ENCODE measurements at regions not wholly inside any gene's neighbourhood (a gene's known extent, or its start where the extent isn't known, plus 50 kb on each side); places are given as distances from the start of the nearest gene placed in this dataset.

DNA sequence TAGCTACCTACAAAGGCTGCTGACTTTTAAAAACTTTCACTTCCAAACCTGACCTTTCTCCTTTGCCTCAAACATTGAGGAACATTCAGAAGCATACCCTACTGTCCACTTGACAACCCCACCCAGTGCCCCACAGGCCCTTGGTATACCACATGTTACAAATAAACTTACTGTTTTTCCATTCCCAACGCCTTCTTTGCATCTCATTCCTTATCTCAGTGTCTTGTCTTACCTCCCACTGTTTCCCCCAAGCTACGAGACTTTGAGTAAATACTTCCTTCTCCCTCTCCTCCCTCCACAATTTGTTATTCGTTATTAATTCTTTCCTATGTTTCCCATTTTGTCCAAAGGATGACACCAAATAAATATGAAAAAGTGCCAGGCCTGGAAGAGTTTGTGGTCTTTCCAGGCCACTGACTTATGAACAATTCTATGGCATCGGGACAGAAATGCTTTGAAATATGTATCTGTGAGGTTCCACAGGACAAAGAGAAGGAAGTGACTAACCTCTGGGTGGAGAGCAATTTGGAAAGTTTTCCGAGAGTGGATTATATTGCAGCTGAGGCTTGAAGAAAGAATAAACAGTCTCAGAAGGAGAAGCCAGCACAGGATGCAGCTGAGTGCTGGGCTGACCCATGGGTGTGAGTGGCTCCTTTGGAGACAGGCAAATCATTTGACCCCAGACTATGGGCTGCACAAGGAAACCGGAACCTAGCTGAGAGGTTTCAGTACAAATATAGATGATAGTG, 409.0 kb downstream of the LPIN1 start:
- TF ChIP-seq CTCF (conservative IDR thresholded peaks at IDR 0.05): no peak
- H3K4me3 Mint-ChIP-seq: no peak overlapping the region
- Histone ChIP-seq H3K9ac (ENCODE audit: extremely low read depth, low read length, poor library complexity, severe bottlenecking) (no peak overlapping the region), H3K27ac (ENCODE audit: low read depth, low read length) (no peak overlapping the region), H3K9me3 (ENCODE audit: control insufficient read depth, low read length) (no peaks in the 10 kb centered on the region), H3K27me3 (ENCODE audit: control insufficient read depth, insufficient read depth, low read length, poor library complexity, severe bottlenecking) (no peaks in the 10 kb centered on the region), H3K4me1 (ENCODE audit: control insufficient read depth, insufficient read depth, low read length) (peaks cover 11% of the 10 kb centered on the region), H3K36me3 (ENCODE audit: control insufficient read depth, insufficient read depth, low read length) (no peaks in the 10 kb centered on the region), H3K4me3 (ENCODE audit: low read length) (peak overlapping the region; percentile 25)
- H3K4me1 Mint-ChIP-seq: peaks cover 21% of the 10 kb centered on the region
- WGBS, 2 experiments (ENCODE audit: insufficient coverage in 1 of 2, insufficient read length in 1 of 2): 66 to 76% methylated on average over 4 to 6 of the region's 6 CpGs
- no peak for DNase-seq
- H3K36me3 Mint-ChIP-seq (ENCODE audit: low read depth): no peaks in the 10 kb centered on the region
- no peak overlapping the region for H3K27ac Mint-ChIP-seq
- H3K9me3 Mint-ChIP-seq: no peaks in the 10 kb centered on the region
- no peaks in the 10 kb centered on the region for H3K27me3 Mint-ChIP-seq (ENCODE audit: insufficient read depth)

- Histone ChIP-seq H3K9ac (ENCODE audit: extremely low read depth, low read length, poor library complexity, severe bottlenecking) (no peak overlapping the region), H3K36me3 (ENCODE audit: control insufficient read depth, insufficient read depth, low read length) (no peaks in the 10 kb centered on the region), H3K27me3 (ENCODE audit: control insufficient read depth, insufficient read depth, low read length, poor library complexity, severe bottlenecking) (no peaks in the 10 kb centered on the region), H3K9me3 (ENCODE audit: control insufficient read depth, low read length) (no peaks in the 10 kb centered on the region), H3K4me1 (ENCODE audit: control insufficient read depth, insufficient read depth, low read length) (peaks cover 11% of the 10 kb centered on the region), H3K27ac (ENCODE audit: low read depth, low read length) (no peak overlapping the region), H3K4me3 (ENCODE audit: low read length) (no peak overlapping the region)
- Mint-ChIP-seq H3K9me3 (no peaks in the 10 kb centered on the region), H3K36me3 (ENCODE audit: low read depth) (no peaks in the 10 kb centered on the region), H3K4me1 (peaks cover 27% of the 10 kb centered on the region), H3K27me3 (ENCODE audit: insufficient read depth) (no peaks in the 10 kb centered on the region), H3K4me3 (no peak overlapping the region), H3K27ac (no peak overlapping the region)
- DNase-seq: no peak
- 81 to 95% methylated on average over 2 to 4 of the region's 4 CpGs for WGBS, 2 experiments (ENCODE audit: insufficient coverage in 1 of 2, insufficient read length in 1 of 2)
- no peak for TF ChIP-seq CTCF (conservative IDR thresholded peaks at IDR 0.05)
These were observed 409.9 kb downstream of the LPIN1 start for GRCh38 chr2:12156349-12156748.

GRCh38 chr2:12161085-12161484, 414.7 kb downstream of the LPIN1 start:
- 91% methylated on average over 1 of the region's 1 CpG; no CpG with 5 or more reads in 1 of the 2 experiments for WGBS, 2 experiments (ENCODE audit: insufficient coverage in 1 of 2, insufficient read length in 1 of 2)
- no peak overlapping the region for H3K4me3 Mint-ChIP-seq
- H3K36me3 Mint-ChIP-seq (ENCODE audit: low read depth): no peaks in the 10 kb centered on the region
- TF ChIP-seq CTCF (conservative IDR thresholded peaks at IDR 0.05): no peak
- Histone ChIP-seq H3K9ac (ENCODE audit: extremely low read depth, low read length, poor library complexity, severe bottlenecking) (no peak overlapping the region), H3K4me3 (ENCODE audit: low read length) (no peak overlapping the region), H3K4me1 (ENCODE audit: control insufficient read depth, insufficient read depth, low read length) (peaks cover 2% of the 10 kb centered on the region), H3K27ac (ENCODE audit: low read depth, low read length) (no peak overlapping the region), H3K27me3 (ENCODE audit: control insufficient read depth, insufficient read depth, low read length, poor library complexity, severe bottlenecking) (no peaks in the 10 kb centered on the region), H3K9me3 (ENCODE audit: control insufficient read depth, low read length) (no peaks in the 10 kb centered on the region), H3K36me3 (ENCODE audit: control insufficient read depth, insufficient read depth, low read length) (no peaks in the 10 kb centered on the region)
- H3K9me3 Mint-ChIP-seq: no peaks in the 10 kb centered on the region
- H3K27ac Mint-ChIP-seq: no peak overlapping the region
- H3K27me3 Mint-ChIP-seq (ENCODE audit: insufficient read depth): no peaks in the 10 kb centered on the region
- DNase-seq: no peak
- peaks cover 11% of the 10 kb centered on the region for H3K4me1 Mint-ChIP-seq

Data from endodermal cell (in vitro differentiated cells).